SK-N-SH (cell line): ENCODE measurements at regions not wholly inside any gene's neighbourhood (a gene's known extent, or its start where the extent isn't known, plus 50 kb on each side); places are given as distances from the start of the nearest gene placed in this dataset.

Experiments
- CTCF ChIA-PET: fragments of 300-600, 350-600 bp; formaldehyde crosslinking; extraction: SDS; loops from one replicate; lab custom pipeline; 2021; lab: Yijun Ruan, JAX
- POLR2A ChIA-PET: fragments of 350-600 bp; sonication (Branson Sonifier 250); formaldehyde crosslinking; extraction: SDS; loops from one replicate; lab custom pipeline; 2020; ENCODE audit warnings: antibody characterized with exemption, inconsistent platforms; lab: Yijun Ruan, JAX
- DNase-seq: peaks from one replicate; pipeline ENCODE4 v3.0.0; 2012
- H2AFZ ChIP-seq: fragments of 200-600 bp; sonication (generic); 2 replicates; pipeline ENCODE4 v1.8.1; 2016; ENCODE audit warnings: antibody characterized with exemption, mild to moderate bottlenecking, low read depth
- H3F3A ChIP-seq: fragments of 200-600 bp; sonication (generic); replicated peaks from 2 replicates; pipeline ENCODE3; 2016; ENCODE audit warnings: antibody characterized with exemption, mild to moderate bottlenecking; ENCODE audit not compliant: insufficient read depth
- H3K27ac ChIP-seq, 2 experiments: fragments of 200-500 bp in 1 of 2; fragments of 200-600 bp in 1 of 2; sonication (Bioruptor generic) in 1 of 2; sonication (generic), shearing (Covaris generic) in 1 of 2; 2 replicates each; pipeline versions ENCODE4 v1.5.1 to v1.6.1; 2014 to 2016; ENCODE audit warnings: low read depth in 2 of 2, inconsistent platforms in 1 of 2, low read length in 1 of 2, mild to moderate bottlenecking in 1 of 2, mixed read lengths in 1 of 2
- H3K27me3 ChIP-seq: fragments of 200-600 bp; sonication (generic), shearing (Covaris generic); 2 replicates; pipeline ENCODE4 v1.6.1; 2016; ENCODE audit warnings: mixed run types; ENCODE audit not compliant: insufficient read depth
- H3K36me3 ChIP-seq, 2 experiments: fragments of 200-500 bp in 1 of 2; fragments of 200-600 bp in 1 of 2; sonication (Bioruptor generic) in 1 of 2; sonication (generic) in 1 of 2; replicated peaks in 1 of 2; 2 replicates each; pipeline versions ENCODE3 to v1.5.1; 2014 to 2016; ENCODE audit warnings: low read length in 1 of 2, mild to moderate bottlenecking in 1 of 2; ENCODE audit not compliant: insufficient read depth in 2 of 2, control insufficient read depth in 1 of 2
- H3K4me1 ChIP-seq, 2 experiments: fragments of 200-500 bp in 1 of 2; fragments of 200-600 bp in 1 of 2; sonication (Bioruptor generic) in 1 of 2; sonication (generic), shearing (Covaris generic) in 1 of 2; 2 replicates each; pipeline versions ENCODE4 v1.5.1 to v1.6.1; 2014 to 2016; ENCODE audit warnings: low read depth in 1 of 2, low read length in 1 of 2, mixed run types in 1 of 2; ENCODE audit not compliant: insufficient read depth in 2 of 2, control insufficient read depth in 1 of 2
- H3K4me2 ChIP-seq: fragments of 200-600 bp; sonication (generic), shearing (Covaris generic); 2 replicates; pipeline ENCODE4 v1.6.1; 2017; ENCODE audit warnings: mixed run types
- H3K4me3 ChIP-seq, 2 experiments: fragments of 200-500 bp in 1 of 2; fragments of 200-600 bp in 1 of 2; sonication (Bioruptor generic) in 1 of 2; sonication (generic), shearing (Covaris generic) in 1 of 2; 2 replicates each; pipeline versions ENCODE4 v1.5.1 to v1.8.1; 2014 to 2016; ENCODE audit warnings: low read depth in 2 of 2, inconsistent platforms in 1 of 2, low read length in 1 of 2, mild to moderate bottlenecking in 1 of 2, mixed read lengths in 1 of 2, moderate library complexity in 1 of 2
- H3K79me2 ChIP-seq: fragments of 200-600 bp; sonication (generic); 2 replicates; pipeline ENCODE4 v1.8.1; 2017; ENCODE audit warnings: mild to moderate bottlenecking; ENCODE audit not compliant: insufficient read depth
- H3K9ac ChIP-seq: fragments of 200-600 bp; sonication (generic); 2 replicates; pipeline ENCODE4 v1.6.1; 2017; ENCODE audit warnings: mixed run types
- H3K9me2 ChIP-seq: fragments of 200-600 bp; sonication (generic); 2 replicates; pipeline ENCODE4 v1.6.1; 2017; ENCODE audit warnings: mixed run types
- H3K9me3 ChIP-seq: fragments of 200-600 bp; sonication (generic); 2 replicates; pipeline ENCODE4 v1.6.1; 2017; ENCODE audit warnings: mixed run types, mild to moderate bottlenecking, moderate library complexity
- H4K20me1 ChIP-seq: fragments of 200-600 bp; sonication (generic); 2 replicates; pipeline ENCODE4 v1.6.1; 2017; ENCODE audit warnings: mild to moderate bottlenecking, mixed run types; ENCODE audit not compliant: insufficient read depth
- ELF1 ChIP-seq: IDR thresholded peaks from 2 replicates; pipeline ENCODE4 v1.4.0; 2012
- FOXJ3 ChIP-seq: sonication (generic); formaldehyde crosslinking; IDR thresholded peaks from 2 replicates; pipeline ENCODE4 v1.5.1; 2020; ENCODE audit warnings: mild to moderate bottlenecking, missing genetic modification reagents
- GABPA ChIP-seq: IDR thresholded peaks from 2 replicates; pipeline ENCODE4 v1.4.0; 2012; ENCODE audit warnings: low read depth, mild to moderate bottlenecking
- JUND ChIP-seq: IDR thresholded peaks from 2 replicates; pipeline ENCODE4 v1.4.0; 2012
- MAX ChIP-seq: IDR thresholded peaks from 2 replicates; pipeline ENCODE4 v1.4.0; 2012; ENCODE audit warnings: low read depth
- MEF2A ChIP-seq: IDR thresholded peaks from 2 replicates; pipeline ENCODE4 v1.4.0; 2012; ENCODE audit warnings: low read depth, borderline replicate concordance
- PBX3 ChIP-seq: IDR thresholded peaks from 2 replicates; pipeline ENCODE4; 2012
- POLR2AphosphoS5 ChIP-seq: IDR thresholded peaks from 2 replicates; pipeline ENCODE4 v1.6.1; 2012; ENCODE audit warnings: low read depth, low read length
- RAD21 ChIP-seq: IDR thresholded peaks from 2 replicates; pipeline ENCODE4 v1.6.1; 2012; ENCODE audit warnings: mild to moderate bottlenecking, low read length
- REST ChIP-seq: IDR thresholded peaks from 2 replicates; pipeline ENCODE4 v1.6.1; 2012; ENCODE audit warnings: mild to moderate bottlenecking, low read depth, low read length, moderate library complexity
- TAF1 ChIP-seq: IDR thresholded peaks from 2 replicates; pipeline ENCODE4 v1.6.1; 2012; ENCODE audit warnings: low read depth, mild to moderate bottlenecking, low read length, moderate library complexity, borderline replicate concordance
- TCF12 ChIP-seq: IDR thresholded peaks from 2 replicates; pipeline ENCODE4 v1.4.0; 2012
- TEAD4 ChIP-seq: IDR thresholded peaks from 2 replicates; pipeline ENCODE4 v1.4.0; 2012; ENCODE audit warnings: mild to moderate bottlenecking, borderline replicate concordance; ENCODE audit not compliant: insufficient read depth
- USF1 ChIP-seq: IDR thresholded peaks from 2 replicates; pipeline ENCODE4 v1.4.0; 2012; ENCODE audit warnings: low read depth, borderline replicate concordance
- YY1 ChIP-seq: IDR thresholded peaks from 2 replicates; pipeline ENCODE4 v1.4.0; 2012; ENCODE audit warnings: low read depth, mild to moderate bottlenecking
- WGBS: methylation state at CpG from one replicate; pipeline ENCODE4 v1.1.6; 2017; ENCODE audit warnings: low lambda C conversion rate; 5-methylcytosine and 5-hydroxymethylcytosine counted together

- no peaks in the 10 kb centered on the region for H3K79me2 ChIP-seq
- TF ChIP-seq TAF1: no peak
- TF ChIP-seq REST: no peak
- no peak for TF ChIP-seq USF1
- no peak for TF ChIP-seq MEF2A
- TF ChIP-seq TEAD4: no peak
- no peak for TF ChIP-seq FOXJ3 (CRISPR knock-in tag)
- no peak for TF ChIP-seq MAX
- no peak for TF ChIP-seq JUND
- no peak for TF ChIP-seq GABPA
- TF ChIP-seq RAD21: no peak
- TF ChIP-seq PBX3: no peak
- TF ChIP-seq POLR2AphosphoS5: no peak
- no peak for TF ChIP-seq TCF12
- no peak for TF ChIP-seq YY1
- no peak for TF ChIP-seq ELF1
- no peak overlapping the region for H3K27ac ChIP-seq
- CTCF ChIA-PET: interaction anchor here (1.1 kb wide), 1 partner anchor 129 kb away, joined by 3 read pairs; no protein-coding TSS in a partner anchor
- no peaks in the 10 kb centered on the region for H3F3A ChIP-seq
- 33% methylated on average over 4 of the region's 4 CpGs for WGBS
- H3K9me3 ChIP-seq: no peaks in the 10 kb centered on the region
- no peak overlapping the region for H3K4me3 ChIP-seq
- peaks cover 0 to 6% of the 10 kb centered on the region in 2 experiments; a peak in 1 of 4 replicates for H3K4me1 ChIP-seq
- DNase-seq: no peak
- no peak overlapping the region for H3K9ac ChIP-seq
- H2AFZ ChIP-seq: no peak overlapping the region
- H3K36me3 ChIP-seq: no peaks in the 10 kb centered on the region
- H3K4me2 ChIP-seq: no peak overlapping the region
- no peaks in the 10 kb centered on the region for H3K27me3 ChIP-seq
- no peaks in the 10 kb centered on the region for H4K20me1 ChIP-seq
- no peaks in the 10 kb centered on the region for H3K9me2 ChIP-seq
- POLR2A ChIA-PET: no interaction called here
Measured at GRCh38 chr1:29883411-29883832, 647.1 kb downstream of the PTPRU start.
